Hepatocyte (in vitro differentiated cells): ENCODE measurements at regions not wholly inside any gene's neighbourhood (a gene's known extent, or its start where the extent isn't known, plus 50 kb on each side); places are given as distances from the start of the nearest gene placed in this dataset.

Experiments
- DNase-seq: peaks from one replicate; pipeline ENCODE4 v3.0.0-alpha.2; 2016; ENCODE audit warnings: low spot score
- H2AFZ ChIP-seq: fragments of 200-600 bp; sonication (generic); 2 replicates; pipeline ENCODE4 v1.6.0; 2016; ENCODE audit warnings: antibody characterized with exemption, mild to moderate bottlenecking
- H3K27ac ChIP-seq: fragments of 200-600 bp; sonication (generic); 2 replicates; pipeline ENCODE4 v1.5.1; 2016; ENCODE audit warnings: mild to moderate bottlenecking
- H3K27me3 ChIP-seq: fragments of 200-600 bp; sonication (generic); 2 replicates; pipeline ENCODE4 v1.6.1; 2016
- H3K36me3 ChIP-seq: fragments of 200-600 bp; sonication (generic); replicated peaks from 2 replicates; pipeline ENCODE4 v1.5.1; 2016; ENCODE audit warnings: low read depth; ENCODE audit not compliant: insufficient read depth
- H3K4me1 ChIP-seq: fragments of 200-600 bp; sonication (generic); 2 replicates; pipeline ENCODE4 v1.5.1; 2016; ENCODE audit warnings: mild to moderate bottlenecking, moderate library complexity; ENCODE audit not compliant: insufficient read depth
- H3K4me2 ChIP-seq: fragments of 200-600 bp; sonication (generic); 2 replicates; pipeline ENCODE4 v1.6.0; 2016
- H3K4me3 ChIP-seq: fragments of 200-600 bp; sonication (generic); 2 replicates; pipeline ENCODE4 v1.5.1; 2016; ENCODE audit warnings: mild to moderate bottlenecking
- H3K79me2 ChIP-seq: fragments of 200-600 bp; sonication (generic); 2 replicates; pipeline ENCODE4 v1.6.0; 2017; ENCODE audit warnings: mild to moderate bottlenecking
- H3K9me2 ChIP-seq: fragments of 200-600 bp; sonication (generic); replicated peaks from 2 replicates; pipeline ENCODE4 v1.6.0; 2017; ENCODE audit warnings: mild to moderate bottlenecking; ENCODE audit not compliant: insufficient read depth
- H3K9me3 ChIP-seq: fragments of 200-600 bp; sonication (generic); 2 replicates; pipeline ENCODE4 v1.5.1; 2016; ENCODE audit warnings: low read depth, mild to moderate bottlenecking
- H4K20me1 ChIP-seq: fragments of 200-600 bp; sonication (generic); 2 replicates; pipeline ENCODE4 v1.6.0; 2016; ENCODE audit warnings: mild to moderate bottlenecking; ENCODE audit not compliant: insufficient read depth, poor library complexity, severe bottlenecking
- CTCF ChIP-seq: fragments of 200-600 bp; sonication (generic); IDR thresholded peaks from 2 replicates; pipeline ENCODE4 v1.5.1; 2016; ENCODE audit warnings: antibody characterized with exemption, mild to moderate bottlenecking; ENCODE audit not compliant: poor library complexity
- EZH2 ChIP-seq: fragments of 200-600 bp; sonication (generic); IDR thresholded peaks from 2 replicates; pipeline ENCODE4 v1.6.1; 2016; ENCODE audit warnings: antibody characterized with exemption, mild to moderate bottlenecking, borderline replicate concordance
- EZH2phosphoT487 ChIP-seq: fragments of 200-600 bp; sonication (generic); IDR thresholded peaks from one replicate; pipeline ENCODE4 v1.6.1; 2018; ENCODE audit warnings: antibody characterized with exemption, mild to moderate bottlenecking, low read depth, moderate library complexity; ENCODE audit not compliant: unreplicated experiment, severe bottlenecking
- WGBS: methylation state at CpG from one replicate; pipeline ENCODE4 v1.1.6; 2016; ENCODE audit warnings: low lambda C conversion rate; ENCODE audit errors: missing lambda C conversion rate; 5-methylcytosine and 5-hydroxymethylcytosine counted together

GRCh38 chr14:30445011-30445793 lies 113.8 kb upstream of the G2E3 start:
- Histone ChIP-seq H3K4me2 (no peak overlapping the region), H3K9me3 (no peaks in the 10 kb centered on the region), H3K79me2 (no peaks in the 10 kb centered on the region), H4K20me1 (no peaks in the 10 kb centered on the region), H3K27ac (no peak overlapping the region), H3K9me2 (no peaks in the 10 kb centered on the region), H3K36me3 (no peaks in the 10 kb centered on the region), H3K27me3 (no peaks in the 10 kb centered on the region), H3K4me1 (no peaks in the 10 kb centered on the region), H3K4me3 (no peak overlapping the region), H2AFZ (no peak overlapping the region)
- no peak for DNase-seq
- WGBS = 72% methylated on average over 6 of the region's 6 CpGs
- TF ChIP-seq CTCF = no peak
- no peak for TF ChIP-seq EZH2phosphoT487
- no peak for TF ChIP-seq EZH2

GRCh38 chr14:30445852-30446251 lies 113.1 kb upstream of the G2E3 start:
- Histone ChIP-seq H3K4me3 (no peak overlapping the region), H4K20me1 (no peaks in the 10 kb centered on the region), H3K36me3 (no peaks in the 10 kb centered on the region), H3K27me3 (no peaks in the 10 kb centered on the region), H3K27ac (no peak overlapping the region), H3K4me2 (no peak overlapping the region), H2AFZ (no peak overlapping the region), H3K4me1 (no peaks in the 10 kb centered on the region), H3K9me2 (no peaks in the 10 kb centered on the region), H3K9me3 (no peaks in the 10 kb centered on the region), H3K79me2 (no peaks in the 10 kb centered on the region)
- DNase-seq = no peak
- WGBS = 90% methylated on average over 6 of the region's 6 CpGs
- no peak for TF ChIP-seq EZH2
- TF ChIP-seq EZH2phosphoT487 = no peak
- TF ChIP-seq CTCF = no peak

GRCh38 chr14:30450631-30451545 lies 108.1 kb upstream of the G2E3 start:
- Histone ChIP-seq H3K9me2 (no peaks in the 10 kb centered on the region), H3K9me3 (no peaks in the 10 kb centered on the region), H3K27me3 (no peaks in the 10 kb centered on the region), H3K79me2 (no peaks in the 10 kb centered on the region), H3K4me1 (no peaks in the 10 kb centered on the region), H3K27ac (no peak overlapping the region), H4K20me1 (no peaks in the 10 kb centered on the region), H3K36me3 (no peaks in the 10 kb centered on the region), H3K4me3 (no peak overlapping the region), H2AFZ (no peak overlapping the region), H3K4me2 (no peak overlapping the region)
- WGBS = 67% methylated on average over 8 of the region's 8 CpGs
- TF ChIP-seq EZH2 = no peak
- TF ChIP-seq CTCF = no peak
- TF ChIP-seq EZH2phosphoT487 = no peak
- DNase-seq = no peak
